GF-D8 (cell line): ENCODE measurements at regions not wholly inside any gene's neighbourhood (a gene's known extent, or its start where the extent isn't known, plus 50 kb on each side); places are given as distances from the start of the nearest gene placed in this dataset.
"Not testable (repeated sequence)": the region's sequence is repeated elsewhere in the genome, so short reads cannot be mapped to it uniquely, and the experiment has no call there.

Experiments used
- DNase-seq: peaks from one replicate; lab custom pipeline; 2025; lab: John Stamatoyannopoulos, UW

GRCh38 chr17:77086433-77087010 is 54.2 kb upstream of the SEC14L1 start:
- DNase-seq, result peak; percentile 10

DNA sequence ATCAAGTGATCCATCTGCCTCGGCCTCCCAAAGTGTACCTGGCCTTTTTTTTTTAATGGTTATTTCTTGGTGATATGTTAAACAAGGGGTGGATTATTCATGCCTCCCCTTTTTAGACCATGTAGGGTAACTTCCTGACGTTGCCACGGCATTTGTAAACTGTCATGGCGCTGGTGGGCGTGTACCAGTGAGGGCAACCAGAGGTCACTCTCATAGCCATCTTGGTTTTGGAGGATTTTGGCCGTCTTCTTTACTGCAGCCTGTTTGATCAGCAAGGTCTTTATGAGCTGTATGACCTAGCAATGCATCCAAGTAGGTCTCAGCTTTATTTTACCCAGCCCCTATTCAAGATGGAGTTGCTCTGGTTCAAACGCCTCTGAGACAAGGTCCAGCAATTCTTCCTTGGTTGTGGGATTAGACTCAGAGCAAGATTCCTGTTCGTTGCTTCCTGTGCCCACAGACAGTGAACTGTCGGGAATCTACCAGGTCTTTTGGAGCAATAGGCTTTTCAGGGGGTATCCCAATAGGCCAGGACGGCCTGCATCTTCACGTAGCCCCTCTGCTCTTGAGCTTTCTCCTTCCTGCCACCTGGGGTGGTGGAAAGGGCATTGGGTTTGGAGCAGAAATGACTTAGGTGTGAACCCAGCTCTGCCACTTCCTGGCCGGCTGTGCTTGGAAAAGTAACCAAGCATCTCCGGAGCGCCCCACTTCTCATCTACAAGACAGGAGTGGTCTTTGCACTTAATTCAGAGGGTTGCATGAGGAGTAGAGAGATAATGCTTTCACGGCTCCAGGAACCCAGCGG is 52.9 kb upstream of the SEC14L1 start:
- DNase-seq, result no peak

- peak; percentile 84 for DNase-seq
Measured at GRCh38 chr17:77088455-77089123, 52.2 kb upstream of the SEC14L1 start.

- no peak for DNase-seq
Measured at GRCh38 chr17:77089124-77089490, 51.7 kb upstream of the SEC14L1 start.

DNA sequence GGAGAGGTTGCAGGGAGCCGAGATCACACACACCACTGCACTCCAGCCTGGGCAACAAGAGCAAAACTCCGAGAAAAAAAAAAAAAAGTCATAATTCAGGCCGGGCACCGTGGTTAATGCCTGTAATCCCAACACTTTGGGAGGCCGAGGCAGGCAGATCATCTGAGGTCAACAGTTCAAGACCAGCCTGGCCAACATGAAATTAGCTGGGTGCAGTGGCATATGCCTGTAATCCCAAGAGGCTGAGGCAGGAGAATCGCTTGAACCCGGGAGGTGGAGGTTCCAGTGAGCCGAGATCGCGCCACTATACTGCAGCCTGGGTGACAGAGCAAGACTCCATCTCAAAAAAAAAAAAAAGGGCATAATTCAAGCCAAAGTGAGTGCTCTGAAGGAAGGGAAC is 50.8 kb upstream of the SEC14L1 start:
- not testable (repeated sequence) for DNase-seq

DNA sequence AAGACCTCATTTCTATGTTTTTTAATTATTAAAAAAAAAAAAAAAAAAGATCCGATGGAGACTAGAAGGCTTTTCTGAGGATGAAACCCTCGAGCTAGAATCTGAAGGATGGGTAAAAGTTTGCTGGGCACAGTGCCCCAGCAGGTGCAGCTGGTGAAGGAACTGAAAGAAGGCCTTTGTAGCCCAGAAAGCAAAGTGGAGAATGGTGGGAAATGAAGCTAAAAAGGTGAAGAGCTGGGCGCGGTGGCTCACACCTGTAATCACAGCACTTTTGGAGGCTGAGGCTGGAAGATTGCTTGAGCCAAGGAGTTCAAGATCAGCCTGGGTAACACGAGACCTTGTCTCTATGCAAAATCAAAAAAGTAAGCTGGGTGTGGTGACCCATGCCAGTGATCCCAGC is 50.3 kb upstream of the SEC14L1 start:
- no peak for DNase-seq
